ENCODE measurements at regions not wholly inside any gene's neighbourhood (a gene's known extent, or its start where the extent isn't known, plus 50 kb on each side); places are given as distances from the start of the nearest gene placed in this dataset.

DNA sequence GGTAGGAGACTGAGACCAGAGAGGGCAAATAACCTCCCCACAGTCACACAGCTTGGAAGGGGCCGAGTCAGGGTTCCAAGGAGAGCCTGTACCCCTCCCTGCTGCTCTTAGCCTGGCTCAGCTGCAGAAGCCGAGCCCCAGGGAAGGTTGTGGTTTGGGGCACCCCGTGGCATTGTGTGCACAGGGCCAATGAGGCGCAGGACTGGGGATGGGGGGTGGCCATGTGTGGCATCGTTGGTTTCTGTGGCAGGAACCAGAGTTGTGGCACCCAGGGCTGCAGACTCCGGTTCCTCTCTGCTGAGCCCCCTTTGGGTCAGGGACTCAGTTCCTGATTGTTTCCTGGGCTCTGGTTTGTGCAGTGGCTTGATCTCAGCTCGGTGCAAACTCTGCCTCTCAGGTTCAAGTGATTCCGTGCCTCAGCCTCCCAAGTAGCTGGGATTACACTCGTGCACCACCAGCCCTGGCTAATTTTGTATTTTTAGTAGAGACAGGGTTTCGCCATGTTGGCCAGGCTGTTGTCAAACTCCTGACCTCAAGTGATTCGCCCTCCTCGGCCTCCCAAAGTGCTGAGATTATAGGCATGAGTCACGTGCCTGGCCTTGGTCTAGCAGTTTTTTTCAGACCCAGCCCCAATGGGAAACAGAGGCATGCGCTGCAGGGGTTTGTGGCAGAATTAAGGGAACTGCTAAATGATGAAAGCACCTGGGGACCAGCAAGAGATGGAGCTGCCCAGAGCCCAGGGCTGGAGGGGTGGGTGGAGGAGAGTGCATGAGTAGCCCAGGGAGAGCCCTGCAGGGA, 221.0 kb upstream of the SULF2 start:
- no peak for TF ChIP-seq CTCF (IDR thresholded peaks at IDR 0.05; ENCODE audit: insufficient read depth, missing control alignments)
- FAIRE-seq, result no peak
- no peak for DNase-seq (ENCODE audit: insufficient read length, low spot score)

DNA sequence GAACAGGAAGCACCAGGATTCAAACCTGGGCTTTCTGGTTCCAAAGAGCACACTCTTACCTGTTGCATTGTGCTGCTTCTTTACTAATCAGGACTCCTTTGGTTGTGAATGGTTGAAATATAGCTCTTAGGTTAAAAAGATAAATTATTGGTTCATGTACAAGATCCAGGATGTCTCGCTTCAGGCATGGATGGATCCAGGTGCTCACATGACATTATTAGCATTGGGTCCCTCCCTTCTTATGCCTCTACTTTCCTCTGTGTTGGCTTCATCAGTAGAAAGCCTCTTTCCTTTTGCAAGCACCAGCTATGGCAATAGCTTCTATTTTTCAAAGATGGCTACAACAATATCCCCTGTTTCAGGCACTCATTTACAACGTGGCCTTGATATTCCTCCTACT, 217.7 kb upstream of the SULF2 start:
- FAIRE-seq, result no peak
- DNase-seq (ENCODE audit: insufficient read length, low spot score), result no peak
- no peak for TF ChIP-seq CTCF (IDR thresholded peaks at IDR 0.05; ENCODE audit: insufficient read depth, missing control alignments)

- no peak for TF ChIP-seq CTCF (IDR thresholded peaks at IDR 0.05; ENCODE audit: insufficient read depth, missing control alignments)
- DNase-seq (ENCODE audit: insufficient read length, low spot score) (no peak), FAIRE-seq (no peak)
Measured at GRCh38 chr20:48002517-48002970, 217.3 kb upstream of the SULF2 start.

DNA sequence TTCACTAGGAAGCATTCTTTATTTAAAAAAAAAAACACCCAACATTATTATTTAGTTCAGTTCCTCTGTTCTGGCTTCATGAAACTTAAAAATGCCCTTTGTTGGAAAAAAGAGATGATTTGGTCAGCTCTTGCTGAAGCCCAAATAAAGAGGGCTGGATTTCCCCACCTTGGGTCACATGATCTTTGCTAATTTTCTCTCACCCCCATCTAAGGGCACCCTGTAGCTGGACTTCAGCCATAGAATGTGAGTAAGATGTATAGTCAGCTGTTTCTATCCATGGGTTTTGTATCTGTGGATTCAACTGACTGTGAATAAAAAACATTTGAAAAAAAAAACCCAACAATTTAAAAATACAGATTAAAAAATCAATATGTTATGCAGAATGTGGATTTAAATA, 213.9 kb upstream of the SULF2 start:
- no peak for FAIRE-seq
- DNase-seq (ENCODE audit: insufficient read length, low spot score), result no peak
- TF ChIP-seq CTCF (IDR thresholded peaks at IDR 0.05; ENCODE audit: insufficient read depth, missing control alignments), result no peak

DNA sequence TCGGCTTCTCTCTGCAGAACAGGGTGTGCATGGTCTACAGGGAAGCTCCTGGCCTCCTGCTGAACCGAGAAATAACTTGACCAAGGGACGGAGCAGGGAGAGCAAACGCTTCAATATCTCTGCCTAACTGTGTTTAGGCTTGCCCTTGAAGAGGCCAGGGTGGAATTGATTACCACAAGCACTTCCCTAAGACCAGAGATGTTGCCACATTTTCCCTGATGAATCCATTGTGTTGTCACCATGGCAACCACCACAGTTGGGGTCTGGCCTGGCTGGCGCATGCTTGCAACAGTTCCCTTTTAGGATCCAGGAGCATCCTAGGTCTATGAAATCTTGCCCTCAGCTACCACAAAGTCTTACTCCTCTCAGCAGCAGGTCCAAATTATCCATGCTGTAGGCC, 213.5 kb upstream of the SULF2 start:
- FAIRE-seq (no peak), DNase-seq (ENCODE audit: insufficient read length, low spot score) (no peak)
- no peak for TF ChIP-seq CTCF (IDR thresholded peaks at IDR 0.05; ENCODE audit: insufficient read depth, missing control alignments)

DNA sequence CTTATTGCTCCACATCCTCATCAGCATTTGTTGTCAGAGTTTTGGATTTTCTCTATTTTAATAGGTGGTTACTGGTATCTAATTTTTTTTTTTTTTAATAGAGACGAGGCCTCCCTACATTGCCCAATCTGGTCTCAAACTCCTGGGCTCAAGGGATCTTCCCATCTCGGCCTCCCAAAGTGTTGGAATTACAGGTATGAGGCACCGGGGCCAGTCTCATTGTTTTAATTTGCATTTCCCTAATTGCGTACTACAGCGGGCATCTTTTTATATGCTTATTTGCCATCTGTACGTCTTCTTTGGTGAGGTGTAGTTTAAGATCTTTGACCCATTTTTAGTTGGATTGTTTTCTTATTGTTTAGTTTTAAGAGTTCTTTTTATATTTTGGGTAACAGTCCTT, 210.4 kb upstream of the SULF2 start:
- no peak for DNase-seq (ENCODE audit: insufficient read length, low spot score)
- FAIRE-seq, result no peak
- no peak for TF ChIP-seq CTCF (IDR thresholded peaks at IDR 0.05; ENCODE audit: insufficient read depth, missing control alignments)

GRCh38 chr20:47993817-47994216, 208.5 kb upstream of the SULF2 start:
- TF ChIP-seq CTCF (IDR thresholded peaks at IDR 0.05; ENCODE audit: insufficient read depth, missing control alignments), result no peak
- DNase-seq (ENCODE audit: insufficient read length, low spot score), result no peak
- no peak for FAIRE-seq
